Body of pancreas (tissue), 4 donors: ENCODE measurements at regions not wholly inside any gene's neighbourhood (a gene's known extent, or its start where the extent isn't known, plus 50 kb on each side); places are given as distances from the start of the nearest gene placed in this dataset.

ENCODE experiments used
- ATAC-seq: fragments of 150-250 bp; one replicate; pipeline ENCODE4 v1.9.1; 2016
- DNase-seq, 4 donors: peaks; one replicate each; pipeline ENCODE4 v3.0.0-alpha.2; 2019
- H3K27ac ChIP-seq, 4 donors: fragments of 200-600 bp; sonication (generic); 1 replicate in 3 of 4; 2 replicates in 1 of 4; pipeline versions ENCODE4 v1.5.1 to v1.6.1; 2016 to 2019; ENCODE audit warnings: mild to moderate bottlenecking in 1 of 4, mixed read lengths in 1 of 4, moderate library complexity in 1 of 4
- H3K27me3 ChIP-seq, 2 donors: fragments of 200-600 bp; sonication (generic); one replicate each; pipeline ENCODE4 v1.6.0; 2016; ENCODE audit warnings: mild to moderate bottlenecking in 1 of 2
- H3K36me3 ChIP-seq, 2 donors: fragments of 200-600 bp; sonication (generic); replicated peaks in 1 of 2; 2 replicates each; pipeline ENCODE4 v1.5.1; 2016; ENCODE audit warnings: low read depth in 2 of 2; ENCODE audit not compliant: insufficient read depth in 1 of 2
- H3K4me1 ChIP-seq: fragments of 200-600 bp; sonication (generic); one replicate; pipeline ENCODE4 v1.6.0; 2016
- H3K4me3 ChIP-seq, 2 donors: fragments of 200-600 bp; sonication (generic); 1 replicate in 1 of 2; 2 replicates in 1 of 2; pipeline ENCODE4 v1.5.1; 2016 to 2019
- H3K9me3 ChIP-seq, 3 donors: fragments of 200-600 bp; sonication (generic); 1 replicate in 2 of 3; 2 replicates in 1 of 3; pipeline ENCODE4 v1.5.1; 2016
- POLR2A ChIP-seq, 3 donors: fragments of 450-650 bp; IDR thresholded peaks; one replicate each; pipeline ENCODE4 v1.6.1; 2016; ENCODE audit warnings: antibody characterized with exemption in 3 of 3, mild to moderate bottlenecking in 2 of 3
- WGBS, 2 donors: methylation state at CpG; one replicate each; pipeline ENCODE4 v1.1.5; 2017; 5-methylcytosine and 5-hydroxymethylcytosine counted together
- intact Hi-C: fragments of 100-400 bp; cut with DNase I; formaldehyde crosslinking; loops from one replicate; pipeline ENCODE4 v1.15.1; 2023
- TF ChIP-seq, protein P1 (sequence below), 7 experiments: fragments of 450-650 bp in 4 of 7; fragments of 200-600 bp in 3 of 7; sonication (generic) in 3 of 7; IDR thresholded peaks; one replicate each; pipeline ENCODE4 v1.5.1; 2016 to 2019; ENCODE audit warnings: antibody characterized with exemption in 7 of 7

DNA sequence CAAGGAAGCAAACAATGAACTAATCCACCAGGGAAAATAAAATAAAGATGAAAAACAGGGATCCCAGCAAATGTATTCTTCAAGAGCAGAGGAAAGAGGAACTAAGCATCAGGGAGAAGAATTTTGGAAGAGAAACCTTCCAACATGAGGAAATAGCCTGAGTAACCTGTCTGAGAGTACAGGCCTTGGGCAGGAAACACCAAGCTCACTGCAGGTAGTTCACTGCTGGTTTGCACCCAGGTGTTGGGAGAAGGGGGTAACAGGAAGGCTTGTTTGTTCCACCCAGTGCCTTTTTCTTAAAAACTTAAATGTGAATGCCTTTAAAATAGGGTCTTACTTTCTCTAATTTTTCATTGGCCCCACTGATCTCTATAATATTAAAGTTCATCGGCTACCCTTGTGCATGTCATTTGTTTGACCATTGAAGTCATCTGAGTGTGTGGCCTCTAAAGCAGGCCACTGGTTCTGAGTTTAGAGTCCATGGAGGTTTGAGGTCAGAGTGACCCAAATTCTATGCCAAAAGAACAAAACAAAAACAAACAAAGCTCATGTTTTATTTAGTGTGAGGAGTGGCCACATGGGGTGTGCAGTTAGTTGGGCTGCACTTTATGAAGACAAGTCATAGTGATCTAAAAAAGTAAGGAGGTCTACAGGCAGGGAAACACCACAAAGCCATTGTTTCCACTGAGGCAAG lies 62.9 kb upstream of the COX10 start:
- ATAC-seq (no peak), DNase-seq (no peak)
- Histone ChIP-seq H3K36me3 (no peaks in the 10 kb centered on the region), H3K9me3 (no peaks in the 10 kb centered on the region), H3K27me3 (no peaks in the 10 kb centered on the region), H3K27ac (no peak overlapping the region), H3K4me3 (no peak overlapping the region), H3K4me1 (no peaks in the 10 kb centered on the region)
- TF ChIP-seq, protein P1, sequence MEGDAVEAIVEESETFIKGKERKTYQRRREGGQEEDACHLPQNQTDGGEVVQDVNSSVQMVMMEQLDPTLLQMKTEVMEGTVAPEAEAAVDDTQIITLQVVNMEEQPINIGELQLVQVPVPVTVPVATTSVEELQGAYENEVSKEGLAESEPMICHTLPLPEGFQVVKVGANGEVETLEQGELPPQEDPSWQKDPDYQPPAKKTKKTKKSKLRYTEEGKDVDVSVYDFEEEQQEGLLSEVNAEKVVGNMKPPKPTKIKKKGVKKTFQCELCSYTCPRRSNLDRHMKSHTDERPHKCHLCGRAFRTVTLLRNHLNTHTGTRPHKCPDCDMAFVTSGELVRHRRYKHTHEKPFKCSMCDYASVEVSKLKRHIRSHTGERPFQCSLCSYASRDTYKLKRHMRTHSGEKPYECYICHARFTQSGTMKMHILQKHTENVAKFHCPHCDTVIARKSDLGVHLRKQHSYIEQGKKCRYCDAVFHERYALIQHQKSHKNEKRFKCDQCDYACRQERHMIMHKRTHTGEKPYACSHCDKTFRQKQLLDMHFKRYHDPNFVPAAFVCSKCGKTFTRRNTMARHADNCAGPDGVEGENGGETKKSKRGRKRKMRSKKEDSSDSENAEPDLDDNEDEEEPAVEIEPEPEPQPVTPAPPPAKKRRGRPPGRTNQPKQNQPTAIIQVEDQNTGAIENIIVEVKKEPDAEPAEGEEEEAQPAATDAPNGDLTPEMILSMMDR (IDR thresholded peaks at IDR 0.05): no peak
- TF ChIP-seq POLR2A (IDR thresholded peaks at IDR 0.05): no peak
- intact Hi-C loops: no loop called here
- 96 to 100% methylated on average over 1 of the region's 1 CpG for WGBS, 2 donors

DNA sequence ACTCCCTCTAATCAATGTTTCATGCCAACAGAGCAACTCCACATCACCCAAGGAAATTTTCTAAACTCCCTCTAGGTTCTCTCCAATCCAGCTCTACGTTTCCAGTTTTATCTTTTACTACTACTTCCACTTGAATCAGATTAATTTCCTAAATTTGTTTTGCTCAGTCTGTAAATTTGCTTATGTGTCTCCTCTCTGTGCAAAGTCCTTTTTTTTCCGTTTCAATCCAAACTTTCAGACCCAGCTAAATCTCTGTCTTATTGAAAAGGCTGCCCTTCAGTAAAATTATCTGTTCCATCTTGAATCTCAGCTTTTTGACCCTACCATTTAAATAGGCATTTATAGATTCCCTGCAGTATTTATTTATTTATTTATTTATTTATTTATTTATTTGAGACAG lies 61.4 kb upstream of the COX10 start:
- Histone ChIP-seq H3K36me3 (no peaks in the 10 kb centered on the region), H3K27me3 (no peaks in the 10 kb centered on the region), H3K4me1 (peaks cover 3% of the 10 kb centered on the region), H3K4me3 (no peak overlapping the region), H3K9me3 (no peaks in the 10 kb centered on the region), H3K27ac (no peak overlapping the region)
- DNase-seq (no peak), ATAC-seq (no peak)
- intact Hi-C loops: no loop called here
- no peak for TF ChIP-seq POLR2A (IDR thresholded peaks at IDR 0.05)
- TF ChIP-seq, protein P1 (IDR thresholded peaks at IDR 0.05): no peak
- 90 to 91% methylated on average over 2 of the region's 2 CpGs for WGBS, 2 donors

DNA sequence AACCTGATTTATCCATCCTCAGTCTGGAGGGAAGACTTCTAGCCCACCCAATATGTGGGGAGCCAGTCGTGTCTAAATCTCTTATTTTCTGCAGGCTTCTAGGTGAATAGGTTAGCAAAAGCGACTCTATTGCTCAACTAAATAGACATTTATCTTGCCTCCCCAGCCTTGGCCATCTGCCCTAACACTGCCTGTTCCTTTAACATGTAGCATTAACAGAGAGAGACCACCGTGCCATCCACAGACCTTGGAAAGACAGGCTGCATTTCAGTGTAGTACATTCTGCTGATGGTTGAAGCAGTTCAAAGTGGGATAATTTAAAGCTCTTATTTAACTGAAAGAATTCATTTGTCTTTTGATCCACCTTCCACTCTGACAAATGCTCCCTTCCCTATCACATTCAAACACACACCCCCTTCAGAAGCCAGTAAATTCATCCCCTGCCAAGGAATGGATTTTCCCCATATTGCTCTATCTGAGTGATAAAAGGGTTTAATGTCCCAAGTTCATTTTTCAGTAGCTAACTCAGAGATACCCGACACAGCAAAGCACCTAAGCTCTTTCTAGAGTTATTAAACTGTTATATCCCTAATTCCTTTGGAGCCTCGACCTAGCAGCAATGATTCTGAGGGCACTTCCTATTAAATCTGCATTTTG lies 58.1 kb upstream of the COX10 start:
- Histone ChIP-seq H3K9me3 (no peaks in the 10 kb centered on the region), H3K27me3 (no peaks in the 10 kb centered on the region), H3K4me3 (no peak overlapping the region), H3K4me1 (peaks cover 3% of the 10 kb centered on the region), H3K36me3 (no peaks in the 10 kb centered on the region), H3K27ac (no peak overlapping the region)
- TF ChIP-seq, protein P1 (IDR thresholded peaks at IDR 0.05): no peak
- no peak for TF ChIP-seq POLR2A (IDR thresholded peaks at IDR 0.05)
- ATAC-seq: no peak
- intact Hi-C loops: no loop called here
- WGBS, 2 donors: 35 to 47% methylated on average over 5 of the region's 5 CpGs
- DNase-seq: no peak

DNA sequence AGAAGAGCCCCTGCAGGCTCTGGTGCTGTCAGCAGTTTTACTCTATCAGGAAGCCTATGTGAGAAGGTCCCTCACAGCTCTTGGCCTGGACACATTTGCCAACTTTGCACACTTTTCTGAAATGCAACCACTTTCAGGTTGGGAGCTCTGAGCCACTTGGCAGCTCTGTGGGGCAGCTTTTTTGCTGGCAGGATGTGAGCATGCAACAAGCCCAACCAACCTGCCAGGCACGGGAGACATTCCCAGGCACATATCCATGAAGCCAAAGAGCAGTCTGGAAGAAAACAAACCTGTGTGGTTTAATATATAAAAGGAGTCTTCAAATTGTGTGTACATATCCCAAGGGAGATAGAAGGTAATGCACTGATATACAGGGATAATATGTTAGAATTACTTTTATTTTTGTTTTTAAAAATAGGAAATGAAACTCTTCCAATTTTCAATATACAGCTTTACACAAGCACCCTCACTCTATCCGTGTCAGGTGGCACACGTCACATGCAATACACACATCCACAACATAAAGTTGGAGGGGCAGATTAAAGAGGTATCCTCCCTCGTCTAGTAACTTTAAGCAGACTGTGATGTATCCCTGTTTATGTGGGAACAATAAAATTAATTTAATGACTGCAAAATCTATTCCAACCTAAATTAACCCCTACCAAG lies 57.4 kb upstream of the COX10 start:
- Histone ChIP-seq H3K36me3 (no peaks in the 10 kb centered on the region), H3K9me3 (no peaks in the 10 kb centered on the region), H3K27ac (no peak overlapping the region), H3K4me3 (no peak overlapping the region), H3K27me3 (no peaks in the 10 kb centered on the region), H3K4me1 (peaks cover 3% of the 10 kb centered on the region)
- DNase-seq: peak in 3 of 4 donors; percentile 35 to 56 (median 39)
- 31 to 38% methylated on average over 4 of the region's 4 CpGs for WGBS, 2 donors
- TF ChIP-seq POLR2A (IDR thresholded peaks at IDR 0.05): no peak
- TF ChIP-seq, protein P1 (IDR thresholded peaks at IDR 0.05): no peak
- no peak for ATAC-seq
- intact Hi-C loops: no loop called here
